NCI-H1417 treated with DMSO at 0.1 percent for 48 hours (cell line): ENCODE measurements at regions not wholly inside any gene's neighbourhood (a gene's known extent, or its start where the extent isn't known, plus 50 kb on each side); places are given as distances from the start of the nearest gene placed in this dataset.
"Not testable (repeated sequence)": the region's sequence is repeated elsewhere in the genome, so short reads cannot be mapped to it uniquely, and the experiment has no call there.

Source experiments
- DNase-seq: peaks from one replicate; lab custom pipeline; 2025; lab: John Stamatoyannopoulos, UW

DNA sequence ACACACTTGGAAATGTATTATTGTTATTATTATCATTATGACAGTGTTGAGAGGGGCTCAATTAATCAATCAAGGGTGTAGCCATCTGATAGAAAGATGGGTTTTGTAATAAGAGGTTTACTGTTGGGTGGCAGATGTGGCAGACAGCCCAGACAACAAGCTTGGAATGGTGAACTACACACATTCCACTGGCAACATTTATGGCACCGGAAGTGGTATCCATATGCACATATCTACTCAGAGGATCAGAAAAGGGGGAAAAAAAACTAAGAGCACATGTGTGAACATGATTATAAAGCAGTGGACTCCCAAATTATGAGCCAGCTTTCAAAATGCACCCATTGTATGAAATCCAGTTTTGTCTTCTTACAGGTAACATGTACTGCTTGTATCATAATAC, 125.9 kb upstream of the ARX start:
- DNase-seq = no peak

DNA sequence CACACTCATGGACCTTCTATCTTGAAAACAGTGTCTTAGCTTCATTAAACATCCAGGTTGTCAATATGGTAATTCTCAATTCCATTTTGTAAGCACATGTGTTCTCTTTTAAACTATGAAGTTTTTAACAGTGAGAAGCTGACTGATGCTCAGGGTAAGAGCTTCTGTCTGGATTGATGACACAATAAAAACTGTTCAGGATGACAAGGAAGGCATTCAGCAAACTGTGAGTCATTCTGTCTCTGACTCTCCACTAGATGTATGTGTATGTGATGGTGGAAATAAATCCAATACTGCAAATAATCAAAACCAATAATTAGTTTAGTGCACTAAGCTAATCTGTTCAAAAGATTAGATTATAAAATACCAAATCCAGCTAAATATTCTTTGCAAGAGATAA, 115.3 kb upstream of the ARX start:
- DNase-seq = no peak

DNA sequence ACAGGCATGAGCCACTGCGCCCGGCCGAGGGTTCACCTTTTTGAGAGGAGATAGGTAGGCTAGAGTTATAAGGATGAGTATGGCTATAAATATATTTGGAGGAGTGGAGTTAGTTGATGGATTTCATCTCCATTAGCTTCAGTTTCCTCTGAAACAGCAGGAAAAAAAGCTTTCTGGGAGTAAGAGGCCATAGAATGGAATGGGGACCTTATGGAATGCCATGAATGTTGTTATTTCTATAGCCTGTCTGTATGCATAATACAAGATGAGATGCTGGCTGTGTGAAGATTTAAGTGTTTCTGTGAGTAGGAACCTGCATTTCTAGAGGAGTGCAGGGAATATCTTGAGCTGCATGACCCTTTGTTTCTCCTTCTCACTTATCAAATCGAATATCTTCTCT, 114.9 kb upstream of the ARX start:
- no peak for DNase-seq

DNA sequence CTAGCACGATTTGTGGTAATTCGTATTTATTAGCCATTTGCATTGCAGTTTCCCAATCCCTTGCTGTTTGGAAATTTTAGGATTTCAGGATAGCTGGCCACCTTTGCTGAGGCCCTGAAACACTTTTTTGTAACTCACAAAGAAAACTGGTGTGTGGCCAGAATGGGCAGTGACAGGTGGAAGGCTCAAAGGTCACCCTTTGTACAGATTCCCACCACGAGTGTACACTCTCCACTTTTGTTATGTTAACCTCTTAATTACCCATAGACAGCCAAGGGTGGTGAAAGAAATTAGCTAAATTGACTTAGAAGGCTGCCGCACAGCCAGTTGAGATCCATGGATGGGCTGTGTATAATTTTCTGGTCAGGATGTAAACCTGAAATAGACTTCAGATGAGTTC, 109.7 kb upstream of the ARX start:
- DNase-seq = no peak

DNA sequence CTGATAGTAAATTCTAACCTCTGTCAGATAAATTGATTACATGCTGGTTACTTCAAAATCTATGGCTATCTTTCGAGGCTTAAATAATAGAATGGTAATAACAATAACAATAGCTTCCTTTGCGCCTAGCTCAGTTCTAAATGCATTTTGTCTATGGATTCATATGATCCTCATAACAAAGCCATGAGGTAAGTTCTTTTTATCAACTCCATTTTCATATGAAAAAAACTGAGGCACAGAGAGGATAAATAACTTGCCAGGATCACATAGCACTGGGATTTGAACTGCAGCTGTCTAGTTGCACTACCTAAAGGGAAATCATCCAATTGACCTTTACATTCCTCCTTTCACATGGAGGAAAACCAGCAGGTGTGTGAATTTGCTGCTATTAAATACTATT, 108.6 kb upstream of the ARX start:
- no peak for DNase-seq

DNA sequence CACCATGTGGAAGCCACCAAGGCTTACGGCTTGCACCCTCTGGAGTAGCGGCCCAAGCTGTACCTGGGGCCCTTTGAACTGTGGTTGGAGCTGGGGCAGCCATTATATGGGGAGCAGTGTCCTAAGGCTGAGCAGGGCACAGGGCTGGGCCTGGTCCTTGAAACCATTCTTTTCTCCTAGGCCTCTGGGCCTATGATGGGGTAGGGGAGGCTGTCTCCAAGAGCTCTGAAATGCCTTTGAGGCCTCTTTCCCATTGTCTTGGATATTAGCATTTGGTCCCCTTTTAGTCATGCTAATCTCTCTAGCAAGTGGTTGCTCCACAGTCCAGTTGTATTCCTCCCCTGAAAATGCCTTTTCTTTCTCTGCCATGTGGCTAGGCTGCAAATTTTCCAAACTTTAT, 96.4 kb upstream of the ARX start:
- DNase-seq = no peak

DNA sequence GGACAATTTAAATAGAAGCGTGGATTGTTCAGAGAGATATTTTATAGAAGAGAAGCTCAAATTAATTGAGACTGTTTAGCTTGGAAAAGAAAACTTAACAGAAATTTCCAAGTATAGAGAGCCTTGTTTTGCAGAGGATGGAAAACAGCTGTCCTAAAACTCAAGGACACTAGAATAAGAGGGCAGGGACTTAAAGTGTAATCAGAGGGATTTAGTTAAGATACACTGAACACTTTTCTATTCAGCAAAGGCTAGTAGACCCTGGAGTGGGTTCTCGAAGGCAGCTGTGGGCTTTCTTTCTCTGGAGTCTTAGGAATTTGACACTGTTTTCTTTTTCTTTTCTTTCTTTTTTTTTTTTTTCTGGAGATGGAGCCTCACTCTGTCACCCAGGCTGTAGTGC, 92.7 kb upstream of the ARX start:
- DNase-seq = no peak

DNA sequence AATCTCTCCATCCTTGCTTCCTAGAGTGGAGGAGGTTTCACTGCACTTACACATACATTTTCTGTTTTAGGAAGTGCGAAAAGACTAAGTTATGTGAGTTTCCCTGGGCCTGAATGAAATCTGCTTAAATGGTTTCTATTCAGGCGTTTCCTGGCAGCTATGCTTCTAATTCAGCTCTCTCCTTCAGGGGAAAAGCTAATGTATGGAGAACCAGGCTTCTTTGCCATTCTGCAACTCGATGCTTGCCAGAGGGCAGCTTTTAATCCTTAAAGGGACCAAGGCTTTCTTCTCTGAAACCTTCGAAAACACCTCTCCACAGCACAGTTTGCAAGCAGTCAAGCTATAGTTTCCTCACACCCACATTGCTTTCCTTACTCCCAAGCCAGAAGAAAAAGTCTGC, 89.5 kb upstream of the ARX start:
- DNase-seq = no peak

DNA sequence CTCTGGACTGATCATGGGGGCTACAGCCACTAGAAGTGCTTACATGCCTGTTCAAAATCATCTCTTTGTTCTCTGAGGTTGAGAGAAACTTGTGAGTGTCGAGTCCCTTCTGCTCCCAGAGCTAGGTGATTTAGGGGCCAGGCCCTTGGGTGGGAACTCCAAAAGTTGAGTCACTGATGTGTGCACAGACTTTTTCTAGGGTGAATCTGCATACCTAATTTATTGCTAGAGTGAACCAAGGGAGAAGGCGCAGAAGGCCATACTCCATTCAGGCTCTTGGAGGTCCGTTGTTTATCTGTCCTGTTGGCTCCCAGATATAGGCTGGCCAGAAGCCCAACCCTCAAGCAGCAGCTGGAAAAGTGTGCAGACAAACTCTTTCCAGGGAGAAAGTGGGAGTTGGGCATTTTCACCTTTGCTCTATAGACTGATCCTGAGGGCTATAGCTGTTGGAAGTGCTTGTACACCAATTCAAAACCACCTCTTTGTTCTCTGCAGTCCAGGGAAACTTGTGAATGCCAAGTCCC, 80.8 kb upstream of the ARX start:
- no peak for DNase-seq

DNA sequence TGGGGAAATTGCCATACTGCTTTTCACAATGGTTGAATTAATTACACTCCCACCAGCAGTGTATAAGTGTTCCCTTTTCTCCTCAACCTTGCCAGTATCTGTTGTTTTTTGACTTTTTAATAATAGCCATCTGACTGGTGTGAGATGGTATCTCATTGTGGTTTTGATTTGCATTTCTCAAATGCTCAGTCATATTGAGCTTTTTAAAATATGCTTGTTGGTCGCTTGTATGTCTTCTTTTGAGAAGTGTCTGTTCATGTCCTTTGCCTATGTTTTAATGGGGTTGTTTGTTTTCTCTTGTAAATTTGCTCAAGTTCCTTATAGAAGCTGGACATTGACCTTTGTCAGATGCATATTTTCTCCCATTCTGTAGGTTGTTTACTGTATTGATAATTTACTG, 75.4 kb upstream of the ARX start:
- DNase-seq = not testable (repeated sequence)

DNA sequence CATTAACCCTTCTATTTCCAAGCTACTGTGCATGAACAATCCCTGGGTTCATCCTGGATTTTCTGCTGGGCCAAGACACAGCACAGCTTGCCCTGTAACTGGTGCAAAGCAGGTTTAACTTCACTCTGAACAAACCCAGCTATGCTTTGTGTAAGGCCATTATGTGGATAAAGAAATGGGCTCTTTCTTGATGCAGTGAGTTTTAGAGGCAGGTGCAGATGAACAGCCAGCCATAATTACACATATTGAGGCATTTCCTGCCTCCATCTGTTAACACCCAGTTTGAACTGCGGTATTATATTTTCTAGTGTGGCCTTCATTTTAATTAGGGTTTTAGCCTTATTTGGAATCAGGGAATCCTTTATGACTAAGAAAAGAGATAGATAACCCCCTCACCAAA, 68.7 kb upstream of the ARX start:
- DNase-seq = no peak

DNA sequence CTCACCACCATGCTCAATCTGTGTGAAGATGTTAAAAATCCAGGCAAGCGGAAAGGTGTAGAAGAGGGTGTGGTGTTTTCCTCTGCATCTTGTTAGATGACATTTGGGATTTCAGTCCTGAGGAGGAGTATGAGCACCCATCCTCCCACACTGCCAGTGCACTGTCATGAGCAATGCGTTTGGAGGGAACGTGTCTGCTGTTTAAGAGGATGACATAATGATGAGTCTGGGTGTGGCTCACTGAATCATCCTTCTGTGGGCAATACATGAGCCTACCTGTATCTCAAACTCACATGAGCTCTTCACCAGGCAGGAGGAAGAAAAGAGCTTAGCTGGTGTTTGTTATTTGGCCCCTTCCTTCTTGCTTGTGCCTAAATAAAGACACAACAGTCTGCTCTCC, 67.9 kb upstream of the ARX start:
- no peak for DNase-seq

DNA sequence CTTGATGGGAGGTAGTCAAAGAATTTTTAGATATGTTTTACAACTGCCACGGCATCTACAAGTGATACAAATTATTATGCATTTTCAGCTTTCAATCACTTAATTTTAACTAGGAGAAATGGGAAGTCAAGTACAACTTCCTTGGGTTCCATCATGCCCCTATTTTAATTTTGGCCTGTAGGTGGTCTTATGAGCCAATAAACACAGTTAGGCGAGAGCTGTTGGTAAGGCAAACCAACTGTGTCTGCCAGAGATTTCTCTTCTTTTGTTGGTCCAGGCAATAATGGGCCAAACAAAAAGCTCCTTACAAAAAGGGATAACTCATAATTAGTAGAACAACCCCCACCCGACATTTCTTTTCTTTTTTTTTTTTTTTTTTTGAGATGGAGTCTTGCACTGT, 63.3 kb upstream of the ARX start:
- no peak for DNase-seq

DNA sequence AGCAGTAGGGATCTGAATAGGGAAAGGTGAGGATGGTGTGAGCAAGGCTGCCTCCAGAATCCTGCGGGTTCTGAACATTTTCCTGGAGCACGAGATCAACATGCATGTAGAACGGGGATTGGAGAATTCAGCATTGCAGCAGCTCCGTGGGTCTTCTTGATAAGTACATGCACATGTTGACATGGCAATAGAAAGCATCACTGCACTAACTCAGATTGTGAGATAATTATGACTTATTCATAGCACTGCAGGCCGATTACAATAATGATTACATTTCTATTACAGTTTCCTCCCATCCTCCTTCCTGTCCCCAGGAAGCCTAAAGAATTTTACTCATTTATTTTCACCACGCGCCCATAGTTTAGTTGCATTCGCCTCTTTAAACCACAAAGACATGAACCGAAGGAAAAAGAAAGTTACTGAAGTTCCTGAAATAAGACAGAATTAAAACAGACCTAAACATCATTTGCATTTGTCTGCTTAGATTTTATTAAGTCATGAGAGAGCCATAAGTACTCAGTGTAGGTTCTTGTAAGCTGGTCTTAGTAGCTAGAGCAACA, 61.3 kb upstream of the ARX start:
- DNase-seq = no peak

DNA sequence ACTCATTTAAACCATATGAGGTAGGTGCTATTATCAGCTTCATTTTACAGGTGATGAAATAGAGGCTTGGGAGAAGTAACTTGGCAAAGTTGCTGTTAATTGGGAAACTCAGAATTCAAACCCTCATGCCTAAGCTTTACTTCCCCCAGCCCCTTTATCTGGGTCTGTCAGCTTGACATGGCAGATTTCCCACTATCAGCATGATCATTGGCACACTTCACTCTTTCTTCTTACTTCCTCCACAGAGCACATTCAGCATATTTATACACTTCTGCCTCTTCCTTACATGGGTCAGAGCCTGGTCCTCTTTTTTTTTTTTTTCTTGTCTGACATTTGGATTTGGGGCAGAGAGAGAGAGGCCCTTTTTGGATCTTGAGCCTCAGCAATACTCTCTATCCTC, 56.5 kb upstream of the ARX start:
- no peak for DNase-seq

DNA sequence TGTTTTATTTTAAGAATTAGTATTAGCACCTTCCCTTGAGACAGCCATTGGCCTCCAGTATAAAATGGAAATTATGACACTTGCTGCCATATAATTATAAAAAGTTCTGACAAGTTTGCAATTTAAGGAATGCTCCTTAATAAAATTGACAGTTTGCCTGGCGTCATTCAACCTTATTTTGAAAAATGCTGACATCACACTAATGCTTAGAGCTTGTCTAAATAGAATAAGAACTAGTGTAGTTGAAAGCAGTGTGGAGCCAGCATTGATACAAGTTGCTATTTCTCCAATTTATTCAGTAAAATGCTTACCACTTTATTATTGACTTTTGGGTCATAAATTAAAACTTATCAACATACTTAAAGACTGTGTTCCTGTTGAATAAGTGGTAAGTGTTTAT, 54.3 kb upstream of the ARX start:
- no peak for DNase-seq

DNA sequence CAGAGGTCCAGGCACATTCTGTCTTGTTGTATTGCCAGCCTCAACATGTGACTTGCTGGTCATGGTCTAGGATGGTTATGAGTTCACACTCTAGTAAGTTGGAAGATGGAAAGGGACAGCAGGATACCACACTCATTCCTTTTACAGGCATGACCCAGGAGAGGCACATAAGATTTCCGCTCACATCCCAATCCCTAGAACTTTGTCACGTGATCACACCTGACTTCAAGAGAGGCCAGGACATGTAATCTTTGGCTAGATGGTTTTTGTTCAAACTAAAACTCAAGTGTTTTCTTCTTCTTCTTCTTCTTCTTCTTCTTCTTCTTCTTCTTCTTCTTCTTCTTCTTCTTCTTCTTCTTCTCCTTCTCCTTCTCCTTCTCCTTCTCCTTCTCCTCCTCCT, 53.4 kb upstream of the ARX start:
- DNase-seq = no peak

DNA sequence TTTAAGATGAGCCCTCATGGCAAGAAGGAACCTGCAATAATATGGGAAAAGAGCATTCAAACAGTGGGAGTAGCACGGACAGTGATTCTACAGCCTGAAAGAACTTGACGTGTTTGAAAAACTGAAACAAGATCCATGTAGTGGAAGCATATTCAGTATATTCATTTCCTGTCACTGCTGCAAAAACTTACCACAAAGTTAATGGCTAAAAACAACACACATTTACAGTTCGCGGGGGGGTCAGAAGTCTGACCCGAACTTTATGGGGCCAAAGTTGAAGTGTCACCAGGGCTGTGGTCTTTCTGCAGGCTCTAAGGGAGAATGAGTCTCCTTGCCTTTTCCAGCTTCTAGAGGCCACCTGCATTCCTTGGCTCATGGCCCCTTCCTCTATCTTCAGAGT, 52.6 kb upstream of the ARX start:
- DNase-seq = no peak

DNA sequence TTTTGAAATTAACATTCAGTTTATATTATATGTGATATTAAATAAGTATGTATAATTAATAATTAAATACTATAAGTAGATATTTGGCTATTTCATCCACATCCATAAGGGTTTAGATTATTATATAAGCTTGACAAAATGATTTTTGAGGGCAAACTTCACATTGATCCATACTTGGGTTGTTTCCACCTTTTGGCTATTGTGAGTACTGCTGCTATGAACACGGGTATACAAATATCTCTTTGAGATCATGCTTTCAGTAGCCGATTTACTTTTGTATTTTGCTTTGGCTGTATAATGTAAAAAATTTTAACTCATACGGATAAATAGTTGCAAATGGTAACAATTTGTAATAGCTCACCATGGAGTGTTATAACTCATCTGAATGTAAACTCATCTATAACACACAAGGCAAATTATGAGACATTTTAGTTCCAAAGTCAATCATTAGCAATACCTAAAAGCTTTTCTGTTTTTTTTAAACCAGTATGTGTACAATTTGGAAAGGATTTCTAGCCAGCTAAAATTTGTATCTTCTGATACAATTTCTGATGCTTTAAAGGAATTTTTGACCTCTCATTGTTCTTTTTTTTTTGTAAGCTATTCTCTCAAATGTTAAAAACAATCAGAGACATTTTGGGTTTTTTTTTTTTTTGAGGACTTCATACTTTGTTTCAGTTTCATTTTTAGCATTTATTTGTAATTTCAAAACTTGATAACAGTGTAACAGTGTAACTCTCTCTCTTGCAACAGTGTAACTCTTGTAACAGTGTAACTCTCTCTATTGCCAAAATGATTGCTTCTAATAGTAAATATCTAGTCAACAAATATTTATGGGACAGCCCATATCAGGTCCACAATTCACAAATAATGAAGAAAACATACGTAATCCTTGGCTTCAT, 51.8 kb upstream of the ARX start:
- no peak for DNase-seq

DNA sequence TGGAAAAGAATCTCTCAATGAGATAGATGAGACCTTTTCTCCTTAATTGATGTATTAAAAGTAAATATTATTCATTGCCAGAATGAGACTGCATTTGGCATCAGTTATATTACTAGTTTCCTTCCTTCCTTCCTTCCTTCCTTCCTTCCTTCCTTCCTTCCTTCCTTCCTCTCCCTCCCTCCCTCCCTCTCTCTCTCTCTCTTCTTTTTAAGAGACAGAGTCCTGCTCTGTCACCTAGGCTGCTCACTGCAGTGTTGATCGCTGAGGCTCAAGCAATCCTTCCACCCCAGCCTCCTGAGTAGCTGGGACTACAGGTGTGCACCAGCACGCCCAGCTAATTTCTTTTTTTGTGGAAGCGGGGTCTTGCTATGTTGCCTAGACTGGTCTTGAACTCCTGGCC, 50.4 kb upstream of the ARX start:
- DNase-seq = no peak
